ENCODE measurements at regions not wholly inside any gene's neighbourhood (a gene's known extent, or its start where the extent isn't known, plus 50 kb on each side); places are given as distances from the start of the nearest gene placed in this dataset.

- no peaks in the 10 kb centered on the region for H3K4me1 ChIP-seq
- intact Hi-C loops (cut with DNase I) = no loop called here
- no peak for TF ChIP-seq CTCF (IDR thresholded peaks at IDR 0.05)
- H3K9me3 ChIP-seq = no peaks in the 10 kb centered on the region
- DNase-seq (no peak), ATAC-seq (no peak)
- no peaks in the 10 kb centered on the region for H3K36me3 ChIP-seq
- H3K27ac ChIP-seq = no peak overlapping the region
- H3K27me3 ChIP-seq = no peaks in the 10 kb centered on the region
- no peak overlapping the region for H3K4me3 ChIP-seq
These were observed 334.3 kb upstream of the MANEA start for GRCh38 chr6:95243053-95243452.

- Histone ChIP-seq H3K27ac (no peak overlapping the region), H3K4me3 (no peak overlapping the region), H3K36me3 (no peaks in the 10 kb centered on the region), H3K4me1 (no peaks in the 10 kb centered on the region), H3K27me3 (no peaks in the 10 kb centered on the region), H3K9me3 (no peaks in the 10 kb centered on the region)
- ATAC-seq (no peak), DNase-seq (no peak)
- TF ChIP-seq CTCF (IDR thresholded peaks at IDR 0.05) = no peak
- intact Hi-C loops (cut with DNase I) = no loop called here
These were observed 332.6 kb upstream of the MANEA start for GRCh38 chr6:95244751-95245150.

GRCh38 chr6:95248499-95248898 is 328.8 kb upstream of the MANEA start:
- TF ChIP-seq CTCF (IDR thresholded peaks at IDR 0.05) = no peak
- intact Hi-C loops (cut with DNase I) = no loop called here

GRCh38 chr6:95249175-95249574 is 328.2 kb upstream of the MANEA start:
- no peak for TF ChIP-seq CTCF (IDR thresholded peaks at IDR 0.05)
- Histone ChIP-seq H3K9me3 (no peaks in the 10 kb centered on the region), H3K27ac (no peak overlapping the region), H3K4me1 (no peaks in the 10 kb centered on the region), H3K36me3 (no peaks in the 10 kb centered on the region), H3K4me3 (no peak overlapping the region), H3K27me3 (no peaks in the 10 kb centered on the region)
- DNase-seq (peak in 1 of 4 donors; percentile 47), ATAC-seq (peak; percentile 38)
- intact Hi-C loops (cut with DNase I) = no loop called here

More at GRCh38 chr6:95248499-95248898, 328.8 kb upstream of the MANEA start:
- no peaks in the 10 kb centered on the region for H3K4me1 ChIP-seq
- ATAC-seq (no peak), DNase-seq (peak in 1 of 4 donors; percentile 5)
- no peaks in the 10 kb centered on the region for H3K27me3 ChIP-seq
- no peaks in the 10 kb centered on the region for H3K9me3 ChIP-seq
- no peaks in the 10 kb centered on the region for H3K36me3 ChIP-seq
- no peak overlapping the region for H3K4me3 ChIP-seq
- H3K27ac ChIP-seq = no peak overlapping the region

- Histone ChIP-seq H3K4me1 (no peaks in the 10 kb centered on the region), H3K27ac (no peak overlapping the region), H3K9me3 (no peaks in the 10 kb centered on the region), H3K4me3 (no peak overlapping the region), H3K36me3 (no peaks in the 10 kb centered on the region), H3K27me3 (no peaks in the 10 kb centered on the region)
- no peak for TF ChIP-seq CTCF (IDR thresholded peaks at IDR 0.05)
- intact Hi-C loops (cut with DNase I) = no loop called here
- ATAC-seq (no peak), DNase-seq (no peak)
These were observed 327.7 kb upstream of the MANEA start for GRCh38 chr6:95249661-95250060.
